HG02943 (cell line): ENCODE measurements at regions not wholly inside any gene's neighbourhood (a gene's known extent, or its start where the extent isn't known, plus 50 kb on each side); places are given as distances from the start of the nearest gene placed in this dataset.

ENCODE experiments used
- ATAC-seq: cut with Tn5 transposase; IDR thresholded peaks from one replicate; pipeline ENCODE4 v1.9.1; 2021; ENCODE audit warnings: mild to moderate bottlenecking, low read depth, moderate library complexity; ENCODE audit not compliant: unreplicated experiment

GRCh38 chr5:103919506-103919905, 356.9 kb upstream of the NUDT12 start:
- ATAC-seq = no peak

DNA sequence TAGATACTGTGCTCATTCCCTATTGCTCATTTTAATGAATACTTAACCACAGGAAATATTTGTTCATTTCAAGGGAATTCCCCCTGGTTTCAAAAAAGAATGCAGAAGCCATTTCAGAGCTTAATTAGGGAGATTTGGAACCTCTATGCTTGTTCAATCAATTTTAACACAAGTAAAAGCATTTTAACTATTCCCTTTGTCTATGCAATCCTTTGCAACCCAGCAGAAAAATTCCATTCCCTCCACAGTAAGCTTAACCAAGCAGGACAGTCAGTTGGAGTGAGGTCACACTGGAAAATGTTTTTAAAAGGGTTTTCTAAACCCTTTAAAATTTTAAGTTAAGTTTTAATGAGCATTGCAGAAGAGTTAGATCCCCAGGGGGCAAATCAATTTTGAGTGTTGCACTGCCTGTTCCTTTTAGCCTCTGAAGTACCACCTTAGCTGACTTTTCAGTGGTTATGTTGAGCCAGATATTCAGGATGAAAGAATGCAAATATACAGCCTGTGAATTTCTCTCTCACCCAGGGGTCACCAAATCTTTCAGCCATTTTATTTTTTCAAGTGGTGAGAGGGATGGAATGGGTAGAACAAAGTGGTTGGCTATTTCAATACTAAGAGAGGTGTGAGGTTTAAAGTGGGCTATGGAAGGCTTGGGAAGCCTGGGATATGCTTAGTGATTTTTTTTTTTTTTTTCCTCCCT, 356.2 kb upstream of the NUDT12 start:
- no peak for ATAC-seq

DNA sequence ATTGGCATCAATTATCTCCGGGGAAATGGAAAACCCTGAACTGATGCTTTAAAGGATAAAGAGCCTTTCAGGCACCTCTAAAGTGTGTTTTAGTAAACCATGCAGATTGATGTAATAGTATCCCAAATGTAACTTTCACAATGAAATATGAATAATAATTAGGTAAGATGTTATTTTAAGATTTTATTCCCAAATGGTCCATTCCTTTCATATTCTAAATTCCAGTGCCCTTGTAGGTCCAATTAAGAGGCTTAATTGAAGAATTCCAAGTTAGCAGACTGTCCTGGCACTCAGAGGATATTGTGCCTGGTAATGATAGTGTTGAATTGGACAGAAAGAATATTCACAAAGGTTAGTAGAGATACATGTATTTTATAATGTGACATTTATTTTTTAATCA, 352.5 kb upstream of the NUDT12 start:
- no peak for ATAC-seq

- ATAC-seq = no peak
Observed at GRCh38 chr5:103910786-103911185, 348.2 kb upstream of the NUDT12 start.

GRCh38 chr5:103910011-103910410, 347.4 kb upstream of the NUDT12 start:
- ATAC-seq = no peak

- no peak for ATAC-seq
Observed at GRCh38 chr5:103909391-103909790, 346.8 kb upstream of the NUDT12 start.

GRCh38 chr5:103908336-103909080, 345.9 kb upstream of the NUDT12 start:
- ATAC-seq = no peak

GRCh38 chr5:103907001-103907400, 344.4 kb upstream of the NUDT12 start:
- ATAC-seq = no peak

DNA sequence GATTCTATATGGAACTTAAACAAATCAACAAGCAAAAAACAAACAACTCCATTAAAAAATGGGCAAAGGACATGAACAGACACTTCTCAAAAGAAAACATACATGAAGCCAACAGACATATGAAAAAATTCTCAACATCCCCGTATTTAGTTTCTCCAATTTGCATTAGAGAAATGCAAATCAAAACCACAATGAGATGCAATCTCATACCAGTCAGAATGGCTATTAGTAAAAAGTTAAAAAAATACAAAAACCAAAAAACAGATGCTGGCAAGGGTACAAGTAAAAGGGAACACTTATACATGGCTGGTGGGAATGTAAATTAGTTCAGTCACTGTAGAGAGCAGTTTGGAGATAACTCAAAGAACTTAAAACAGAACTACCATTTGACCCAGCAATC, 342.1 kb upstream of the NUDT12 start:
- ATAC-seq = no peak

DNA sequence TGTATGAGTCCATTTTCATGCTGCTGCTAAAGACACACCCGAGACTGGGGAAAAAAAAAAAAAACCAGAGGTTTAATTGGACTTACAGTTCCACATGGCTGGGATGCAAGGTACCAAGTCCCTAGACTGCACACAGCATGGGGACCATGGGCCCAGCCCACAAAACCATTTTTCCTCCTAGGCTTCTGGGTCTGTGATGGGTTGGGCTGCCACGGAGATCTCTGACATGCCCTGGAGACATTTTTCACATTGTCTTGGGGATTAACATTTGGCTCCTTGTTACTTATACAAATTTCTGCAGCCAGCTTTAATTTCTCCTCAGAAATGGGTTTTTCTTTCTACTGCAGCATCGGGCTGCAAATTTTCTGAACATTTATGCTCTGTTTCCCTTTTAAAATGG, 340.3 kb upstream of the NUDT12 start:
- ATAC-seq = no peak

DNA sequence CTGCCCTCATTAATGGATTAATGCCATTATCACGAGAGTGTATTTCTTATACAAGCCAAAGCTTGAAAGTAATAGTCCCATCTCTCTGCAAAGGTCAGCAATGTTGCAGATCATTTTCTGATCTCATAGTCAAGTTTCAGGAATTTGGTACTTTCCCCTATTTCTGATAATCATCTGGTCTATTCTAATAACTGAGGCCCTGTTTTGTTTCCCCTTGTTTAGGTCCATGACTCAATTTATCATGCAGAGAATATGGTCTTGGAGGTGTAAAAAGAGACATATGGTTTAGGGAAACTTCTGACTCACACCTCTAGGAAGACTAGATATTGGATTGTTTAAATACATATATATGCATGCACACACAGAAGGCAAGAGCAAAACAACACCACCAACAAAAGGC, 339.3 kb upstream of the NUDT12 start:
- ATAC-seq = no peak

DNA sequence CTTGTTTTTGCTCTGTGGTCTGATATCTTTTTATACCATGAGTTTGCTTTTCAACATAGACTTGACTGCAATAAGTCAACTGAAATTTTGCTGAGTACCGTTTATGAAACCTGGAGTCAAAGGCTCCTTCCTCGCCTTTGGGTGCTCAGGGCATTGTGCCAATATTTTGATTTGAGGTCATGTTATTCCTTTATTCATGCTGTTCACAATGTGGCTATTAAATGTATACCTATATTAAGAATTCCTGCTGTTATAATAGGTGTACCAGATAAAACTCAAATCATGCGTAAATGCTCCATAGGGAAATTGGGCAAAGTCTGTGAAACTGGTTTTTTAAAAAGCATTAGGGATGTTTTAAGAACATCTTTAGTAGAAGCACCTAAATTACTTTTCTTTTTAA, 334.0 kb upstream of the NUDT12 start:
- no peak for ATAC-seq

- no peak for ATAC-seq
Observed at GRCh38 chr5:103895738-103896137, 333.1 kb upstream of the NUDT12 start.

DNA sequence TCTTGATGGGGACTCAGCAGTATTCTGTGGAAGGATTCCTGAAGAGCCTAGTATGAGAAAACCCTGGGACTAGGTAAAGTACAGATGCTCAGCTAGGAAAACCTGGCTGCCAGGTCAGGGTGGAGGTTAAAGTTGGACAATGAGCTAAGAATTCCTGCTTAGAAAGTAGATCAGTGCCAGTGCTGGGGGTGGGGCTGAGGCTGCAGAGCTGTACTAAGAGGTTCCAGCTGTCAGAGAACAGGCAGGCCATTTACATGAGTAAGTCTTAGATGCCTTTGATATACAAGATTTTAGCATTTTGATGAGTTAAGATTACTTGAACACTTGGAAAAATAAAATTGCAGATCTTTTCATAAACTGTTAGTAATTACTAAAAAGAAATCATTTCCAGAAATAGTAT, 332.3 kb upstream of the NUDT12 start:
- no peak for ATAC-seq

DNA sequence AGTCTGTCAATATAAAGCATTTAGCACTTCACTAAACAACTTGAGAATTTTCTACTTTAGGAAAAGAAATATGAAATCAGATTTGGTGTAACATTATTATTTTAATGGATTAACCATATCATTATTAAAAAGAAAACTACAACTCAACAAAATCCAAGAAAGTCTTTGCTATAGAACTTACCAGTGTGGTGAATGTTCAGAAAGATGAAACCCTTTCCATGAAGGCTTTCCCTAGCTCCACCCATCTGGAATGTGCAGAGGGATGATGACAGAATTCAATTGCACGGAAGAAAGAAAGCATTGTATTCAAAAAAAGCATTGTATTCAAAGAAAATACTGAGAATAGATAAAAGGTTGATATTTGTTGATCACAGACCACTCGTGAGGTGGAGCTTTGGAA, 328.6 kb upstream of the NUDT12 start:
- no peak for ATAC-seq

DNA sequence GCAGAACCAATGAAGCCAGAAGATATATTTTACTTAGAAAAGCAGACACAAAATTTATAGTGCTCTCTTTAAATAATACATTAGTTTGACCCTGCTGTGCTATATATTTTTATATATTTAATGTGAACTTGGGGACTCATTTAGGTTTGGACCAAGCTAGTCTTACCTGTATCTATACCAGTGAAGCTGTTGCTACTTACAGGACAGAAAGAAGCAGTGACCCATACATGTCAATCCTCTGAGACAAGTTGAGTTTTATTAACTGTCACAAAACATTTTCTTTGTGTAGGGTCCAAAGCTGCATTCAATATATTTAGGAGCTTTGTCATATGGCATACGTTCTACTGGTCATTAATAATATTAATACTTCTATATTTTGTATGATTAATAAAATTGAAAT, 327.7 kb upstream of the NUDT12 start:
- no peak for ATAC-seq

- ATAC-seq = no peak
Observed at GRCh38 chr5:103889500-103890209, 327.1 kb upstream of the NUDT12 start.

DNA sequence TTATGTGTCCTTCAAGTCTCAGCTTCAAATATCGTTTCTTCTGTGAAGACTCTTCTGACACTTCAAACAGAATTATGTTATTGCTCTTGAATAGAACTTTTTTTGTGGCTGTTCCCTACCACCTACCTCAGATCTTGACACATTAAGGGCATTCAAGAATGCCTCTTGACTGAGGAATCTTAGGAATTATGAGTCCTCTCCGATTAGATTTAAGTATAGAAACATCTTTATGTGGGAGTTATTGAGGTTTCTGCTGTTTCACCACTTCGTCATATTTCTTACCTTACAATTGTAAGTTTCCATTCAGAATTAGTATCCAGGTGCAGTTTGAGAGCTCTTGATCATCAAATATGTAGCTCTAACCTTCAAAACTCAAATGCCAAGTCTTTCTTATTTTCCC, 324.2 kb upstream of the NUDT12 start:
- no peak for ATAC-seq

GRCh38 chr5:103883143-103883542, 320.6 kb upstream of the NUDT12 start:
- no peak for ATAC-seq

DNA sequence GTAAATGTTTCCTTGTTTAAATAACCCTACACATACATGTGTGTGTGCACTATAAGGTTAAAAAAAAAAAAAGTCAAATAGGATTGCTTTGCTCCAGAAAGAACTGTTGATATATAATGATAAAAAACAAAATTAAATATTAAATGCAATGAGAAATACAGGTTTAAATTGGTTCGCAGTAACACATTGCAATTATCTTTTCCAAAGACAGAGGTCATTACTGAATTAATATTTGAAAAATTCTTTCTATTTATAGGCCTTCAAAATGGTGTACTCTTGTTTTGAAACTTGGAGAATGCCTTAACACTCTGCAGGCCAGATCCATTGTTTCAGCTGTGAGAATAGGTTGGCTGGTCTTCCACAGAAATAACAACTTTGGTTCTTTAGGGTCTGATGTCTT, 319.0 kb upstream of the NUDT12 start:
- ATAC-seq = no peak

DNA sequence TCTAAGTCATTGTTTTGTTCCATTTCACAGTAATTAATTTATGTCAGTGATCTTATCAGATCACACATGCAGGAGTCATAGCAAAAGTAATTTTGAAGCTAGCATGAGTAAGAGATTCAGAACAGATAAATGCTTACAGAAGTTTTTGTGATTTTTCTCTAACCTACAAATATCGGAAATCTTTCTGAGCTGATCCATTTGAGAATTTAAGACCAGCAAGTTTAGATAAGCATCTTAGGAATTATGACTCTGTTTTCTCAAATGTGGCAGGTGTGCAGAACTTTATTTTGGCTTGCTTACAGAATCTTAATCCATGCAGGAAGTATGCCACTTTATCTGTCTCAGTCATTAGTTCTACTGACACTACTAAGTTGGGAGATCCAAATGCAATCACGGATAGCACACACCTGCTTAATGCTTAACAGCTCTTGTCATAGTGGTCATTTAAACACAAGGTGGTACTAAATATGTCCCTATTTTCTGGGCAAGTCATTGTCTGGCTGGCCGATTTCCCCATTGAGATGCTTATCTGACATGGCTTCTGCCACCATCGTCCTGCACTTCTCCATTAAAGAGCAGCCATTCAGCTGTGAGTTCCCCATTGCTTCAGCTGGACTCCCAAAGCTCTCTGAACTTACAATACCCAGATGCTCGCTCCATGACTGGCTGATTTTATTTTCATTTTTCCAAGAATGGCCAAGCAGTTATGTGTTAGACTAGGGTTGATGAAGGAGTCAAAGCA, 305.4 kb upstream of the NUDT12 start:
- ATAC-seq = no peak
